EH (cell line): ENCODE measurements at regions not wholly inside any gene's neighbourhood (a gene's known extent, or its start where the extent isn't known, plus 50 kb on each side); places are given as distances from the start of the nearest gene placed in this dataset.

Experiments used
- DNase-seq: peaks from one replicate; pipeline ENCODE4 v3.0.0-alpha.2; 2015; ENCODE audit warnings: low read depth

GRCh38 chr3:110618512-110619226 is 452.9 kb upstream of the NECTIN3 start:
- no peak for DNase-seq

- DNase-seq = no peak
Measured at GRCh38 chr3:110620118-110620517, 451.5 kb upstream of the NECTIN3 start.

- DNase-seq = peak; percentile 4
Measured at GRCh38 chr3:110623571-110623970, 448.0 kb upstream of the NECTIN3 start.

GRCh38 chr3:110624576-110624975 is 447.0 kb upstream of the NECTIN3 start:
- DNase-seq = no peak

GRCh38 chr3:110625201-110625747 is 446.3 kb upstream of the NECTIN3 start:
- no peak for DNase-seq

- peak; percentile 11 for DNase-seq
Measured at GRCh38 chr3:110626652-110627111, 444.9 kb upstream of the NECTIN3 start.

DNA sequence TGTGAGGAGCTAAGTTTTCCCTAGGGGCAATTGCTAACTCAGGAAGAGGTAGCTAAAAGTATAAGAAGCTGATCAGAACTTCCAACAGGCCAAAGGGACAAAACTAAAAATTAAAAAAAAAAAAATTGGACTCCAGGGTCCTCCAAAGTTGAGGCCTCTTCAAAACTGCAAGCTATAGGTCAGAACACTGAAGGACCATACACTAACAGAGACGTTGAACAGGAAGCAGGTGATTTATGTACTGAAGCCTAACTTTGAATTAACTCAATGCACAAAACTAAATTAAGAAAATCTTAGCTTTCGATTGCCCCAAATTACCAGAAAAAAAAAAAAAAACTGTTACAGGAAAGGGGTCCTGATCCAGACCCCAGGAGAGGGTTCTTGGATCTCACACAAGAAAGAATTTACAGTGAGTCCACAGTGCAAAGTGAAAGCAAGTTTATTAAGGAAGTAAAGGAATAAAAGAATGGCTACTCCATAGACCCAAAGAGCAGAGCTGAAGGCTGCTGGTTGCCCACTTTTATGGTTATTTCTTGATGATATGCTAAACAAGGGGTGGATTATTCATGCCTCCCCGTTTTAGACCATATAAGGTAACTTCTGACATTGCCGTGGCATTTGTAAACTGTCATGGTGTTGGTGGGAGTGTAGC is 442.8 kb upstream of the NECTIN3 start:
- DNase-seq = no peak

DNA sequence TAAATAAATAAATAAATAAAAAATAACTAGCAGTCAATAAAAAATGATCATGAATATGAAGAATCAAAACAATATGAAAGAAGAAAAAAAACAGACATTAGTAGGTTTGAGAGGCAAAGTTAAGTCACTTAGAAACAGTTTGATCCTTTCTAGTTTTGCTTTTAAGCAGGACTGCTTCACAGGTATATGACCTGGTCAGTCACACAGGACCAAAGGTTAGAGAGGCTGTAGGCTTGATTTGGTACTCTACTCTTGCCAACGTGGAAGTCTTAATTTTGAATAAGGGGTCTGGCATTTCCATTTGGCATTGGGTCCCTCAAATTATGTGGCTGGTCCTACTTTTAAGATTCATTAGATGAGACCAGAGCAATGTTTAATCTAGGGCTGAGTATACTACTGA is 441.7 kb upstream of the NECTIN3 start:
- DNase-seq = no peak

DNA sequence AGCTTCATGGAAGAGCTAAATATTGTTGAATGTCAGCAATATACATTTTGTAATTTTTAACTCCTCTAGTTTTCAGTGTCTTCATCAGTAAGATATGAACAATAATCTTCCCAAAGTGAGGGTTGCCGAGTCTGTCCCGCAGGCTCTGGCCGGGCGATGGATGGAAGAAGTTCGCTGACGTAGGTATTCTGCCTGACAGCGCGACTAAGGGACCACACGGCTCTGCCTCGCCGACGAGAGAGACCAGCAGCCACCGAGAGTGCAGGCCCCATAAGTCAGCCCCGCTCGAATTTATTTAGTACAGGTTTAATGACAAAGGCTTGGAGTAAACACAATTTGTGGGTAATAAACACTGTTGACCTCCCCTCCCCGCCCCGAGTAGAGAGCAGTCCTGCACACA is 427.4 kb upstream of the NECTIN3 start:
- DNase-seq = no peak

DNA sequence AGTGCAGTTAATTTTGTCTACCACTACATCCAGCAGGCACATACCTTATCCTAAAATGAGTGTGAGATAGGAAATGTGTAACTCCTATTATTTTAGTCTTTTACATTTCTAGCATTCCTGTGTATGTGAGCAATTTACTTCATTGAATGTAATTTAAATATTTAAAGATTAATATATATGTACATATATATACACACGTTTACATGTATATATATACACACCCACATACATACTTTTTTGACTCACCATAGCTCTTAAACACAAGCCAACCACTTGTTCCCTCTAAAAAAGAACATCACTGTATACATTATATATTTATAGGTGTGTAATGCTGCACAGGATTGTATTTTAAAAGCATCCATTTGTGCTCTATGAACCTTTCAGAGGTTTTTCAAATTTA is 425.6 kb upstream of the NECTIN3 start:
- DNase-seq = no peak

DNA sequence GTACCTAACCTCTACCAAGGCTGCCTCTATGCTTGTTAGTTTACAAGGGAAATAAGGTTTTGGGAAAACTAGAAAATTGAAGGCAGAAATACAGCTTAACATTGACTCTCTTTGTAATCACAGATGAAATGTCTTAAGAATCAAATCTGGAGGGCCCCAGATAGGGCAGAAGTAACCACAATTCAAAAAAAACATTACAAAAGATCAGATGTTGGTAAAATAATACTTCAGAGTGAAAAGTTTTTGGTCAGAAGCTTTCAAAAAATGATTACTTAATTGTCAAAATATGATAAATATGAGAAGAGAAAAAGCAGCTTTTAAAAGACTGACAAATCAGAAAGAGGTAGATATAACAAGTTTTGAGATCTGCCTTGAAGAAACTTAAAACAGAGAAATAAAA is 425.1 kb upstream of the NECTIN3 start:
- no peak for DNase-seq

DNA sequence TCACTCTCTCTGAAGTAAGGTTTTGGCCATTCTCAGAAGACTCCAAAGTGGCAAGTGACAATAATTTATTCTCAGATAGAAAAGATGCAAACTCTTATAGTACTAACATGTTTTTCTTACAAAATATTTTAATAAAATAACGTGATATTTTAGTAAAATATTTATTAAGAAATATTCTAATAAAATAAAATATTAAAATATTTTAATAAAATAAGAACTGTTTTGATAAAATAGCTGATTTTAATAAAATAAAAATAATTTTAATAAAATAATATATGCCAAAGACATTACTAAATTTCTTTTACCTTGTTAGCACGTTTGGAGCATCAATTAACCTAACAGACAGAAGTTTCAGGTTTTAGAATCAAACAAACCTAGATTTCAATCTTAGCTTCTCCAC is 424.0 kb upstream of the NECTIN3 start:
- no peak for DNase-seq

DNA sequence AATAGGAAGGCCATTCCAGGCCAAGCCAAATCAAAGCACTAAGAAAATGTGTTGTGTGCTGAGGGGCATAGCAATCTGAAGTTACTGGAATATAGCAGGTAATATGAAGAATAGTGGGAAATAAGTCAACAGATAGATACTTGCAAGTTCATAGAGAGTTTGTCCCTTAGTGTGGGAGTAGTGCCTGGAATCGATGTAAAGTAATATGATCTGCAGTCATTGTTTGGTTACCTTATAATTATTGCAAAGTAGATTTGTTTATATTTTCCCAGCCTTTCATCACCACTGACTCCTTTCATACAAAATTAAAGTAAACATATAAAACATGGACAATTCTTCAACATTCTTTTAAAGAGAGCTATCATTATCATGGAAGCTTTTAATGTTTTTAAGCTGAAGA is 420.9 kb upstream of the NECTIN3 start:
- DNase-seq = no peak

GRCh38 chr3:110654843-110655502 is 416.6 kb upstream of the NECTIN3 start:
- no peak for DNase-seq

GRCh38 chr3:110656394-110657025 is 415.1 kb upstream of the NECTIN3 start:
- no peak for DNase-seq

DNA sequence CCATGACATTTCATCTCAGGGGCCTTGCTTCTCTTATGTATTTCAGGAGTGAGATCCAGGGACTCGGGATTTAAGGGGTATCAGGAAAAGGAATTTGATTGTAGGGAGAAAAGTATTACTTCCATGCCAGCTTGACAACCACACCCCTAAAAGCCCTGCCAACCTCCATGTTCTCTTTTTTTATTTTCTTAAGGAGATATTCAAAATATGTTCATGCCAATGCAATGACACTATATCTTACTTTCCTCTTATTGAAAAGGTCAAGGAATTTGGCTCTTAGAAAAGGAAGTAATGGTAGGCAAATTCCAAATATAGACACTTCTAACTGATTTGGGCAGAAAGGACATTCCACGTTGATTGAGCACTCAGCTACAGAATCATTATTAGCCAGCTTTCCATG is 407.5 kb upstream of the NECTIN3 start:
- DNase-seq = peak; percentile 62

GRCh38 chr3:110666495-110666894 is 405.1 kb upstream of the NECTIN3 start:
- DNase-seq = no peak

DNA sequence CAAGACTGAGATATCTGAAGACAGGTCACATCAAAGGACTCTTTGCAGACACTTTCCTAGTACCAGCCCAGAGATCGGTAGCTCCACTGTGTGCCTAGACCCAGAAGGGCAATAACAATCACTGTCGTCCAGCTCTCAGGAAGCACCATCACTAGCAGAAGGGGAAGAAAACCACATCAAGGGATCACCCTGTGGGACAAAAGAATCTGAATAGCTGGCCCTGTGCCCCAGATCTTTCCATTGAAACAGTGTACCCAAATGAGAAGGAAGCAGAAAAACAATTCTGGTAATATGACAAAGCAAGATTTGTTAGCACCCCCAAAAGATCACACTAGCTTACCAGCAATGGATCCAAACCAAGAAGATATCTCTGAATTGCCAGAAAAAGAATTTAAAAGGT is 404.4 kb upstream of the NECTIN3 start:
- DNase-seq = no peak

- DNase-seq = no peak
Measured at GRCh38 chr3:110670407-110670806, 401.2 kb upstream of the NECTIN3 start.

GRCh38 chr3:110677506-110677905 is 394.1 kb upstream of the NECTIN3 start:
- no peak for DNase-seq

- no peak for DNase-seq
Measured at GRCh38 chr3:110679285-110679684, 392.3 kb upstream of the NECTIN3 start.

DNA sequence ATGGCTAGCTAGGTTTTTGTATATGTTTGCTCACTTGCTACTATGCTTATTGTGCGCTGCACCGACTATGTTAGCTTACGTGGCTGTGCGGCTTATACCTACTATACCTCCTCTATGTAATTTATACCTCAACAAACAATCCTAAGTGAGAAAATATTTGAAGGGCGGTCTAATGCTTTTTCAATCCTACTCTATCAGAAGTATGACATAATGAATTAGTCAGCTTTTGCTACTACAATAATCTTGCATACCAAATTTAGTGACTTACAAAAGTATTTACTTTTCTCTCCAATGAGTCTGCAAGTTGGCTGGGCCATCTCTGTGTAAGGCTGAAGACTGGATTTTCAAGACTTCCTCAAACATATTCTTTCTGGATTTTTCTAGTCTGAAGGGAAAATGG is 391.2 kb upstream of the NECTIN3 start:
- peak; percentile 16 for DNase-seq

DNA sequence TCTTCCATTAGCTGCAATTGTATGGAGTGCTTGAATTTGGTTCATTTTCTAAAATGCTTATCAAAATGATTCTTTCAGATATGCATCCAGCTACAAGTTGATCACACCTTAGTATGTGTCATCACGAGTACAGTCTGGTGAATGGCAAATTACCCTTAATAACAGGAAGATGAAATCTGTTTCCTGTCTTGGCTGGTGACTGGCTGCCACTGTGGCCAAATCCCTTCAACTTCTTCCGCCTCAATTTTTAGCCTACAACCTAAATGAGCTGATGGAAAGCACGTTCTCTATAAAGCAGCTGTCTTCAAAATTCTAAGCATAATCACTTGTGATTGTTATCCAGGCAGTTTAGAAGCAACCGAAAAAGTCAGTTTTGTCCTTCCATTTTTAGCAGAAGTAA is 387.1 kb upstream of the NECTIN3 start:
- no peak for DNase-seq
